ENCODE measurements at regions not wholly inside any gene's neighbourhood (a gene's known extent, or its start where the extent isn't known, plus 50 kb on each side); places are given as distances from the start of the nearest gene placed in this dataset.
"Not testable (repeated sequence)": the region's sequence is repeated elsewhere in the genome, so short reads cannot be mapped to it uniquely, and the experiment has no call there.

- DNase-seq, result not testable (repeated sequence)
These were observed 135.7 kb downstream of the TMEM121 start for GRCh38 chr14:105662043-105662442.

- DNase-seq, result not testable (repeated sequence)
These were observed 136.2 kb downstream of the TMEM121 start for GRCh38 chr14:105662592-105662991.

GRCh38 chr14:105663323-105663722 lies 136.9 kb downstream of the TMEM121 start:
- DNase-seq, result not testable (repeated sequence)

GRCh38 chr14:105663818-105664596 lies 137.6 kb downstream of the TMEM121 start:
- not testable (repeated sequence) for DNase-seq

GRCh38 chr14:105664691-105665090 lies 138.3 kb downstream of the TMEM121 start:
- no peak for DNase-seq

GRCh38 chr14:105665247-105665950 lies 139.0 kb downstream of the TMEM121 start:
- DNase-seq, result no peak

- DNase-seq, result no peak
These were observed 139.5 kb downstream of the TMEM121 start for GRCh38 chr14:105665951-105666277.

- DNase-seq, result no peak
These were observed 140.0 kb downstream of the TMEM121 start for GRCh38 chr14:105666420-105666819.

- not testable (repeated sequence) for DNase-seq
These were observed 140.7 kb downstream of the TMEM121 start for GRCh38 chr14:105666991-105667662.

- DNase-seq, result not testable (repeated sequence)
These were observed 141.3 kb downstream of the TMEM121 start for GRCh38 chr14:105667663-105668020.

- not testable (repeated sequence) for DNase-seq
These were observed 141.6 kb downstream of the TMEM121 start for GRCh38 chr14:105668021-105668420.

GRCh38 chr14:105668471-105669230 lies 142.3 kb downstream of the TMEM121 start:
- not testable (repeated sequence) for DNase-seq

GRCh38 chr14:105669231-105669610 lies 142.8 kb downstream of the TMEM121 start:
- not testable (repeated sequence) for DNase-seq

- DNase-seq, result not testable (repeated sequence)
These were observed 143.3 kb downstream of the TMEM121 start for GRCh38 chr14:105669646-105670045.

GRCh38 chr14:105672450-105673200 lies 146.2 kb downstream of the TMEM121 start:
- not testable (repeated sequence) for DNase-seq

GRCh38 chr14:105675433-105675832 lies 149.1 kb downstream of the TMEM121 start:
- not testable (repeated sequence) for DNase-seq

- not testable (repeated sequence) for DNase-seq
These were observed 149.7 kb downstream of the TMEM121 start for GRCh38 chr14:105675905-105676670.

- DNase-seq, result not testable (repeated sequence)
These were observed 151.7 kb downstream of the TMEM121 start for GRCh38 chr14:105678057-105678456.

- DNase-seq, result not testable (repeated sequence)
These were observed 152.9 kb downstream of the TMEM121 start for GRCh38 chr14:105678996-105679958.
